Transverse colon (tissue), 4 donors: ENCODE measurements at regions not wholly inside any gene's neighbourhood (a gene's known extent, or its start where the extent isn't known, plus 50 kb on each side); places are given as distances from the start of the nearest gene placed in this dataset.

Experiments
- EP300 ChIP-seq: sonication (generic); formaldehyde crosslinking; IDR thresholded peaks from one replicate; pipeline ENCODE4 v1.6.1; 2017; ENCODE audit warnings: antibody characterized with exemption, low read depth
- POLR2A ChIP-seq: fragments of 450-650 bp; IDR thresholded peaks from one replicate; pipeline ENCODE4 v1.6.1; 2016; ENCODE audit warnings: antibody characterized with exemption, mild to moderate bottlenecking, moderate library complexity
- POLR2AphosphoS5 ChIP-seq, 3 donors: sonication (generic); formaldehyde crosslinking; IDR thresholded peaks; one replicate each; pipeline ENCODE4 v1.6.1; 2016; ENCODE audit warnings: antibody characterized with exemption in 3 of 3
- TF ChIP-seq, protein P1 (sequence below), 5 experiments: fragments of 200-600 bp in 3 of 5; fragments of 450-650 bp in 2 of 5; sonication (generic) in 3 of 5; IDR thresholded peaks; 1 replicate in 2 of 5; 2 replicates in 3 of 5; pipeline ENCODE4 v1.5.1; 2016 to 2017; ENCODE audit warnings: antibody characterized with exemption in 5 of 5, inconsistent platforms in 3 of 5, mild to moderate bottlenecking in 2 of 5, moderate library complexity in 1 of 5

DNA sequence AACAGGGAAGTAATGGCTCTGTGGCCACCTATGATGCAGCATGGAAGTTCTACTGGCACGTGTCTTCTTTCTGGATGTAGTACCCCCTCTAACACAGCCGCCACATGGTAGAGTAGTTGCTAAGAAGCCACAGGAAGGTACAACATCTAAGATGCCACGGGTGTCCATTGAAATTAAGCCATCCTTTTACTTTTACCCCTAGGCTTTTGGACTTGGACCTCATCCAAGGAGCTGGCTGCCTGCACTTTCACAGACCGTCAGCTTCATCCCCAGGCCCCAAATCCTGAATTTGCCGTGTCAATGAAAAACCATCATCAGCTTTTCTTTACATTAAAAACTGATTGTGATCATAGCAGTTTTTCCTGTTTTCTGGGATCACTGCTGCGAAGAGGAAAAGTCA, 102.4 kb downstream of the RPL27A start:
- TF ChIP-seq EP300, result no peak
- TF ChIP-seq, protein P1, sequence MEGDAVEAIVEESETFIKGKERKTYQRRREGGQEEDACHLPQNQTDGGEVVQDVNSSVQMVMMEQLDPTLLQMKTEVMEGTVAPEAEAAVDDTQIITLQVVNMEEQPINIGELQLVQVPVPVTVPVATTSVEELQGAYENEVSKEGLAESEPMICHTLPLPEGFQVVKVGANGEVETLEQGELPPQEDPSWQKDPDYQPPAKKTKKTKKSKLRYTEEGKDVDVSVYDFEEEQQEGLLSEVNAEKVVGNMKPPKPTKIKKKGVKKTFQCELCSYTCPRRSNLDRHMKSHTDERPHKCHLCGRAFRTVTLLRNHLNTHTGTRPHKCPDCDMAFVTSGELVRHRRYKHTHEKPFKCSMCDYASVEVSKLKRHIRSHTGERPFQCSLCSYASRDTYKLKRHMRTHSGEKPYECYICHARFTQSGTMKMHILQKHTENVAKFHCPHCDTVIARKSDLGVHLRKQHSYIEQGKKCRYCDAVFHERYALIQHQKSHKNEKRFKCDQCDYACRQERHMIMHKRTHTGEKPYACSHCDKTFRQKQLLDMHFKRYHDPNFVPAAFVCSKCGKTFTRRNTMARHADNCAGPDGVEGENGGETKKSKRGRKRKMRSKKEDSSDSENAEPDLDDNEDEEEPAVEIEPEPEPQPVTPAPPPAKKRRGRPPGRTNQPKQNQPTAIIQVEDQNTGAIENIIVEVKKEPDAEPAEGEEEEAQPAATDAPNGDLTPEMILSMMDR (IDR thresholded peaks at IDR 0.05), result no peak
- no peak for TF ChIP-seq POLR2A
- no peak for TF ChIP-seq POLR2AphosphoS5 (IDR thresholded peaks at IDR 0.05)
